ENCODE measurements at regions not wholly inside any gene's neighbourhood (a gene's known extent, or its start where the extent isn't known, plus 50 kb on each side); places are given as distances from the start of the nearest gene placed in this dataset.

GRCh38 chr7:142534726-142535122, 214.5 kb upstream of the PRSS1 start (continued):
- no peak for TF ChIP-seq REST (IDR thresholded peaks at IDR 0.05; ENCODE audit: low read depth)

GRCh38 chr7:142533920-142534319, 215.4 kb upstream of the PRSS1 start:
- Histone ChIP-seq H3K4me1 (ENCODE audit: control insufficient read depth in 1 of 2, insufficient read depth in 2 of 2, low read length in 2 of 2) (peaks cover 3 to 9% of the 10 kb centered on the region in 2 experiments; a peak in 3 of 4 replicates), H3K79me2 (ENCODE audit: insufficient read depth, low read length) (no peaks in the 10 kb centered on the region), H3K9me3 (ENCODE audit: control insufficient read depth in 1 of 2, insufficient read depth in 1 of 2, low read depth in 1 of 2, low read length in 2 of 2) (no peaks in the 10 kb centered on the region), H4K20me1 (ENCODE audit: insufficient read depth) (no peaks in the 10 kb centered on the region), H3K27ac (ENCODE audit: low read depth, low read length) (no peak overlapping the region), H3K9me2 (ENCODE audit: insufficient read depth) (no peaks in the 10 kb centered on the region), H3K36me3 (ENCODE audit: control insufficient read depth in 1 of 2, insufficient read depth in 2 of 2, low read length in 2 of 2) (no peaks in the 10 kb centered on the region), H2AFZ (ENCODE audit: low read depth, low read length, poor library complexity, severe bottlenecking) (no peak overlapping the region), H3K9ac (ENCODE audit: low read length) (no peak overlapping the region), H3K27me3 (ENCODE audit: insufficient read depth, low read length) (no peaks in the 10 kb centered on the region), H3K4me2 (ENCODE audit: low read length) (no peak overlapping the region), H3K4me3 (replicated peaks in 1 of 2; ENCODE audit: low read depth in 1 of 2, low read length in 2 of 2) (no peak overlapping the region)
- RAD21 ChIA-PET (ENCODE audit: low non-redundant PET in 1 of 2, low total read pairs in 2 of 2, uncharacterized antibody in 2 of 2, unreplicated experiment in 2 of 2) = no interaction called here
- intact Hi-C loops (cut with micrococcal nuclease) = loop anchor here (2.0 to 10.0 kb wide), 2 partner anchors 99 to 281 kb away; no protein-coding TSS in a partner anchor
- DNase-seq (ENCODE audit: low read depth, low spot score) = no peak
- ATAC-seq = no peak
- TF ChIP-seq JUND (IDR thresholded peaks at IDR 0.05) (no peak), ZBTB33 (IDR thresholded peaks at IDR 0.05; ENCODE audit: extremely low read depth, insufficient replicate concordance, low read length) (no peak), FOSL1 (IDR thresholded peaks at IDR 0.05; ENCODE audit: low read depth) (no peak), EGR1 (IDR thresholded peaks at IDR 0.05; ENCODE audit: low read depth) (no peak), REST (IDR thresholded peaks at IDR 0.05; ENCODE audit: low read depth) (no peak), SRF (IDR thresholded peaks at IDR 0.05; ENCODE audit: low read depth) (no peak), SIN3A (IDR thresholded peaks at IDR 0.05; ENCODE audit: low read depth) (no peak), POLR2AphosphoS5 (IDR thresholded peaks at IDR 0.05; ENCODE audit: low read depth, low read length) (no peak), EZH2 (IDR thresholded peaks at IDR 0.05) (no peak), SP1 (IDR thresholded peaks at IDR 0.05; ENCODE audit: low read depth) (no peak)
- BruUV-seq (replicated peaks) = no TSS peak
- POLR2A ChIA-PET = no interaction called here
- CTCF ChIA-PET = interaction anchor here (0.9 to 3.6 kb wide), 11 partner anchors 18 to 250 kb away, joined by 3 to 69 read pairs (median 22); no protein-coding TSS in a partner anchor

All from HCT116 (cell line).